ENCODE measurements at regions not wholly inside any gene's neighbourhood (a gene's known extent, or its start where the extent isn't known, plus 50 kb on each side); places are given as distances from the start of the nearest gene placed in this dataset.

- TF ChIP-seq CTCF (conservative IDR thresholded peaks at IDR 0.05; ENCODE audit: low read depth, low read length), result no peak
- TF ChIP-seq EZH2 (IDR thresholded peaks at IDR 0.05; ENCODE audit: borderline replicate concordance, low read depth, low read length, poor library complexity, severe bottlenecking), result no peak
Observed at GRCh38 chr16:9429646-9430330, 338.3 kb downstream of the HAPSTR1 start.
